HG03196 (cell line): ENCODE measurements at regions not wholly inside any gene's neighbourhood (a gene's known extent, or its start where the extent isn't known, plus 50 kb on each side); places are given as distances from the start of the nearest gene placed in this dataset.

ENCODE experiments used
- ATAC-seq: cut with Tn5 transposase; IDR thresholded peaks from one replicate; pipeline ENCODE4 v1.9.1; 2021; ENCODE audit not compliant: unreplicated experiment

DNA sequence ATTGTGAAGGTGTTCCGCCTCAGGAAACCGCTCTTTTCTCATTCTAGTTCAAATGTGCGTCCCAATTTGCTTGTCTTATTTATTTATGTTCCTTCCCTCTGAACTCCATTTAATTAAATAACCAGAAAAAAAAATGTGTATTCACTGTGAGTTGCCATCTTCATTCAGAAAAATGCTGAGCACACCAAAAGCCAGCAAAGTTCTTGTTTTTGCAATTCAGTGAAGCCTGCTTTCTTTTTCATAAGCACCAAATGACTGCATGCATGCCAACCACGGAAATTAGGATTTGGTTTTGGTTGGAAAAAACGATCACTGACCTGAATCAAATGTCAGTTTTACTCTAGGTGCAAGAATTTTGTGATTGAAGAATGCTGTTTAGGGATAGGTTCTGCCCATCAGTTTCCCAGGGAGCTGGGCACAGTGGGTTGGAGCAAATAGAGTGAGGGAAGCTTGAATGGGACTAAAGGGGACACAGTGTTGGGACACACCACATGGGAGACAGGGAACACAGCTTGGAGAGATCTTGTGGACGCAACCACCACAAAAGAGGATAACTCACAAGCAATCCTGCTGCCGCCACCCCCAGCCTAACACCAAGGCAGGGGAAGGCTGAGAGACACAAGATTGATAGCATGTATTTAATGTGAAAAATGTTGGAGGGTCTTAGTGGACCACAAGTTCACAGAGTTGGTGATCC lies 183.4 kb upstream of the GALNT2 start:
- ATAC-seq = no peak

- ATAC-seq = no peak
Measured at GRCh38 chr1:229884765-229885164, 182.3 kb upstream of the GALNT2 start.

GRCh38 chr1:229885568-229886495 lies 181.2 kb upstream of the GALNT2 start:
- no peak for ATAC-seq

GRCh38 chr1:229886636-229887035 lies 180.4 kb upstream of the GALNT2 start:
- no peak for ATAC-seq

DNA sequence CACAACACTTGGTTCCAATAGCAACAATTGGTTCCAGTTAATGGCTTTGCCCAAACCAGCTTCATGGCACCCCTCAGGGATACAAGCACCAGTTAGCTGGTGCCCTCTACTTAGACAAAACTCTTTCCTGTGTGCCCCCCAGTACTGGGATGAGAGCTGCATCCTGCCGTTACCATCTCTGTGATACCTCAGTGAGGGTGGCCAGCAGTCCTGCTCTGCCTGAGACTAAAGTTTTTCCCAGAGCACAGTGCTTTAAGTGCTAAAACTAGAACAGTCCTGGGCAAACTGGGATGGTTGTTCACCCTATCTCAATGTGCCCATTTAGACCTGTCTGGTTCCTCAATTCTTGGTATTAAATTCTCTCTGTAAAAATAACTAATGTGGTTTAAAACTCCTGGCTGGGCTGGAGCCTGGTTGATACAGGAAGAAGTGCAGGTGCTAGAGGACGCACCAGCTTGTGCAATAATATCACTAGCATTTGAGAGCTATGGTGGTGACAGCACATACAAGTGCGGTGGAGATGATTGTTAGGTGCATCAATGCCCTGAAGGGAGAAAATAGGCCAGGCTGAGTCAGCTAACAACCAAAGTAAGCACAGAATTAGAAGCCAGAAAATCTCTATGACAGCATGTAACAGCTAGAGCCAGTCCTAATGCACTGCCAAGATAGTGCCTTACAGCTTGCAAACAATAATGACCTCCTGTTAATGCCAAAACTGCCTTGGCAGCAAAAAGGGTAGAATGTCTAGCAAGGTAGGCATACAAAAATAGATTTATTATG lies 179.8 kb upstream of the GALNT2 start:
- no peak for ATAC-seq

DNA sequence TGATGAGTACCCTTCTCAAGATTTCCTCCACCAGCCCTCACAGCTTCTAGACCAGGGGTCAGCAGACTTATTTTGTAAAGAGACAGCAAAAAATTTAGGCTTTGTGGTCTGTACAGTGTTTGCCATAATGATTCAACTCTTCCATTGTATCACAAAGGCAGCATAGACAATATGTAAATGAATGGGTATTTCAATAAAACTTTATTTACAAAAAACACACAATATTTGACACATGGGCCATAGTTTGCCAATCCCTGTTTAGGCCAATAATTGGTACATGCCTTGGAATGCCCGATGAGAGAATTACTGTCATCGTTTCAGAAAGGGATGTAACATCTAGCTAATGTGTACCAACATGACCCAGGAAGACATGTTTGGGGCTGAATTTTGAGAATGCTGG lies 178.9 kb upstream of the GALNT2 start:
- ATAC-seq = no peak

DNA sequence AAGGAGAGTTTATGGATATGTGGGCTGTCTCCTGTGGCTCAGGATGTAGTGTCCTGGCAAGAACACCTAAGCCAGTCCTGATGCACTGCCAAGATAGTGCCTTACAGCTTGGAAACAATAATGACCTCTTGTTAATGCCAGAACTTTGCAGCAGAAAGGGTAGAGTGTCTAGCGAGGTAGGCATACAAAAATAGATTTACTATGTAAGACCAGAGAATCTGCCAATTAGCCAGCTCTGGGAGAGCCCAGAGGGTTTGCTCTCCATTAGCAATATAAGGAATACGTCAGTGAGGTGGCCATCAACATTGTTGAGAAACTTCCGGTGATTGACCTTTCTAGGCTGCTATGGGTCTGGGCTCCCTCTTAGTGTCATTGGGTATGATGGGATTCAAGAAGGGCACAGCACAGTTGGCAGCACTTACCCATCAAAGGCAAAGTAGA lies 178.5 kb upstream of the GALNT2 start:
- no peak for ATAC-seq

- no peak for ATAC-seq
Measured at GRCh38 chr1:229889031-229889517, 178.0 kb upstream of the GALNT2 start.

DNA sequence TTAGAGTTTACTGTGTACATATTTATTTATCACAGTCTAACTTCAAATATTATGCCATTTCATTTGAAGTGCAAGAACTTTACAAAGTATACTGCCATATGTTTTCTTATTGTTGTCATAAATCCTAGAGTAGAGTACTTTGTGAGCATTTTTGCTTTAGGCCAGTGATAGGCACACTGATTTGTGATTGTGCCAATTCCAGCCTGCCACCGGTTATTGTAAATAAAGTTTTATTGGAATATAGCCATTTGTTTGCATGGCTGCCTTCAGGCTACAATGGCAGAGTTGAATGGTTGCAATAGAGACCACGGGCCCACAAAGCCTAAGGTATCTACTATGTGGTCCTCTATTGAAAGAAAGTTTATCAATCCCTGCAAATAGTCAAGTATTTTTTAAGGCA lies 175.8 kb upstream of the GALNT2 start:
- ATAC-seq = no peak

DNA sequence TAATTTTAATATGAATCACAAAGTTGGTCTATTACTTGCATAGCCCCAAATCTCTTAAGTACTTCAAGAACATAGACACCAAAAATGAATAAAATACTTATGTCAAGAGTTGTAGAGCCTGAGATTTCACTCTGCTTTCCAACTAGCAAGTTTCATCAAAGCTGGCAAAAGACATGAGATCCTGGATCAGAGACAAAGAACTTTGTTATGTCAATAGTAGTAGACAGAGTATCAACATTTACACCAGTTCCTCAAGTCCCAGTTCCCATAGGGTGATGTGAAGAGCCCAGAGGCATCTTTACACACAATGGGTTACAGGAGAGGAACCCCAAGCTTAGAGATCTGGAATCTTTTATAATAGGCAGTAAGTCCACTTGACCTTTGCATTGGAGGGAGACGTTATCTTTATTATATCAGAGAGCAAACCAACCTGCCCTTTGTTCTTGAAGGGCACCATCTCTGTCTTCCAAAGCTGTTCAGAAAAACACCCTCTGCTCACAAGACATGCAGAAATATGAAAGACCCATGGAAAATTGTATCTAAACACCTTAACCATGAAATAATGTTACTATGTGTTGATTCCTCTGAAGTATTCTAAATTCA lies 174.4 kb upstream of the GALNT2 start:
- ATAC-seq = no peak

DNA sequence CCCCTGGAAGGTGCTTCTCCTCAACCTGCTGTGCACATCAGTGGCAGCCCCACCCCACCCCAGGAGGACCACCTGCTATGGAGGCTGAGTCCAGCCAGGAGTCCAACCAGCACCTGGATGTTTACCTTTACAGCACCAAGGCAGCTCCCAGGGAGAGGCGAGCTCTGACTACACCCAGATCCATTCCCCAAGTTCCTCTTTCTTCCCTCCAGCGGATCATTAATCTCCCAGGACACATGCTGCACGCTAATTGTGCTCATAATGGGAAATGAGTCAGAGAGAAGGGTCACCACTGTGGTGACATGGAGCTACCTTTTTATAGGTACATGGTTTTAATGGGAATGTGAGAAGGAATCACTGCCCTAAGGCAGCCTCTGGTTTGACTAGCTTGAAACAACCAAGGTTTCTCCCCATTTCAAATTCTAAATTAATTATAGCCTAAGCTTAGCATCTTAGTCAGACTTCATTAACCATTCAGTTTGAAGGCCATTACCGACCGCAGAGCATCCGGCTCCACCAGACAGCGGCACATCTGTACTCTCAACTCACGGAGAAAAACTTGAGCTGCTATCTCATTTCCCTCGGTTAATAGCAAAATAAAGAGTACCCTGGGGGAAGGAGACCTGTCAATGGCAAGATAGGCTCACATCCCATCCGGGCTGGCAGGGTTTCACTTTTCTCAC lies 173.1 kb upstream of the GALNT2 start:
- no peak for ATAC-seq

- no peak for ATAC-seq
Measured at GRCh38 chr1:229894532-229894931, 172.5 kb upstream of the GALNT2 start.

DNA sequence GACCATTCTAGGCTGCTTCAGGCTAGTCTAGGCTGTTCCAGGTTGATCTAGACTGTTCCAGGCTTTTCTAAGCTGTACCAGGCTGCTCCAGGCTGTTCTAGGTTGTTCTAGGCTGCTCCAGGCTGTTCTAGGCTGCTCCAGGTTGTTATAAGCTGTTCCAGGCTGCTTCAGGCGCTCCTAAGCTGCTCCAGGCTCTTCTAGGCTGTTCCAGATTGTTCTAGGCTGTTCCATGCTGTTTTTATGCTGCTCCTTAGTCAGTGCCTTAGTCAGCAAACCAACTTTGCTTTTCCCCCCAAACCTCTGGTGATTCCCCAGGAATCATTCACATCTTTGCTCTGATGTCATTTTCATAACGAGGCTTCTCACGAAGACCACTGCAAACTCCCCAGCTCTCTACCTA lies 171.4 kb upstream of the GALNT2 start:
- no peak for ATAC-seq

GRCh38 chr1:229896306-229896705 lies 170.7 kb upstream of the GALNT2 start:
- ATAC-seq = no peak

DNA sequence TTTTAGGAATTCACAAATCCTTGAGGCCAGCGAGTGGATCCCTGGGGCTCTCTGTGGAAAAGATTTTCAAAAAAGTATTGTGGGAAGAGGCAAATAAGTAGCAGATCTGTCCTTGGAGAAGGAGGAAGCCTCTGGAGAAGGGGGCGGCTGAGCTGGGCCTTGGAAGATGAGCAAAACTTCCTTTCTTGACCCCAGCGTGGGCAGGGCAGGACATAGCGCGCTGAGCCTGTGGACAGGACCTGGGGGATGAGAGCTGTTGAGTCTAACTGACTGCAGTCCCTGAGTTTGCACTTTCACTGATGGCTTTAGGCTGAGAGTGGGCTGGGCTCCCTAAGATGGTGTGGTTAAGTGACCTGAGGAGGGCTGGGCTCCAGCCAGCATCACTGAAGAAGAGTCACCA lies 170.2 kb upstream of the GALNT2 start:
- no peak for ATAC-seq

DNA sequence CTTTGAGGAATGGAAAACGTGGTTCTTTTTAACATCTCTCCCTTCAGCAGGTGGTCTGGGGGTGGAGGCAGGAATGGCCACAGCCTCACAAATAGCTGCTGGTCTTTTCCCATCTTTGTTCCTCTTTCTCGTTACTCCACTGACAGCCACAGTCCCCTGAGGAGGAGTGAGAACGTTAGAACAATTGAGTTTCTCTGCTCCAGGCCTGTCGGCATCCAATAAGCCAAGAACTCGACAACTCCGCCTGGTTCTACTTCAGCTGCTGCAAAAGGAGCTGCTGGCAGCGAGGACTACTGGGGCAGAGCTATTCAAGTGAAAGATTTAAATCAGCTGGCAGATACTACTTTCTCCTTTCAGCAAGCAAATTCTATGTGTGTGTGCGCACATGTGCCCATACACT lies 169.5 kb upstream of the GALNT2 start:
- no peak for ATAC-seq

- no peak for ATAC-seq
Measured at GRCh38 chr1:229900220-229900619, 166.8 kb upstream of the GALNT2 start.

GRCh38 chr1:229905031-229905545 lies 161.9 kb upstream of the GALNT2 start:
- no peak for ATAC-seq

DNA sequence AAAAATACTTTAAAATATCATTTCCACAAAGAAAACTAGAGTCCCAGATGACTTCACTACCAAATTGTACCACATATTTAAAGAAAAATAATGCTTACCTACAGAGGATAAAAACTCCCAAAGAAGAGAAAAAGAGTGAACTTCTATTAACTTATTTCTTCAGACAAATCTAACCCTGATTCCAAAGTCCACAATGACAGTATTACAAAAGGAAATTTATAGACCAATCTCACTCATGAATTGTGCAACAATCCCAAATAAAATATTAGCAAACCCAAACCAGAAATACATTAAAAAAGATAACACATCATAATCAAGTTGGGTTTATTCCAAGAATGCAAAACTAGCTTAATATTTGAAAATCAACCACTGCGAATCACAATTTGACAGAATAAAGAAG lies 161.4 kb upstream of the GALNT2 start:
- no peak for ATAC-seq
